Esophagus squamous epithelium (tissue), 4 donors: ENCODE measurements at regions not wholly inside any gene's neighbourhood (a gene's known extent, or its start where the extent isn't known, plus 50 kb on each side); places are given as distances from the start of the nearest gene placed in this dataset.

ENCODE experiments used
- CTCF ChIP-seq, 6 experiments: fragments of 450-650 bp in 4 of 6; fragments of 200-600 bp in 2 of 6; sonication (generic) in 2 of 6; IDR thresholded peaks; one replicate each; pipeline ENCODE4 v1.5.1; 2016 to 2019; ENCODE audit warnings: antibody characterized with exemption in 6 of 6, mild to moderate bottlenecking in 4 of 6, moderate library complexity in 4 of 6
- POLR2A ChIP-seq, 4 donors: fragments of 450-650 bp; IDR thresholded peaks; one replicate each; pipeline ENCODE4 v1.6.1; 2017; ENCODE audit warnings: antibody characterized with exemption in 4 of 4, mild to moderate bottlenecking in 4 of 4, moderate library complexity in 3 of 4

GRCh38 chr17:68179236-68179925 is 68.5 kb upstream of the AMZ2 start:
- TF ChIP-seq CTCF (IDR thresholded peaks at IDR 0.05): no peak
- TF ChIP-seq POLR2A (IDR thresholded peaks at IDR 0.05): no peak
